HepG2 (cell line): ENCODE measurements at regions not wholly inside any gene's neighbourhood (a gene's known extent, or its start where the extent isn't known, plus 50 kb on each side); places are given as distances from the start of the nearest gene placed in this dataset.

Experiments used
- ATAC-seq: fragments of 200-7000 bp; cut with Tn5 transposase; 3 replicates; pipeline ENCODE4 v1.9.1; 2020; ENCODE audit warnings: mild to moderate bottlenecking, moderate library complexity
- BruUV-seq: library from RNA; stranded (reverse); fragments of 400-500 nt; replicated peaks from 2 replicates; lab custom pipeline; 2021; lab: Mats Ljungman, UMichigan
- CTCF ChIA-PET: fragments of 300-600 bp; formaldehyde crosslinking; extraction: SDS; loops from one replicate; lab custom pipeline; 2021; ENCODE audit warnings: low total read pairs, inconsistent platforms, low intra/inter-chr PET ratio; lab: Yijun Ruan, JAX
- POLR2A ChIA-PET: fragments of 350-600 bp; sonication (Branson Sonifier 250); formaldehyde crosslinking; loops from one replicate; lab custom pipeline; 2020; ENCODE audit warnings: antibody characterized with exemption, inconsistent platforms; lab: Yijun Ruan, JAX
- DNase-seq: peaks from one replicate; pipeline ENCODE4 v3.0.0-alpha.2; 2015; ENCODE audit warnings: low spot score
- FAIRE-seq: peaks from 3 replicates; lab custom pipeline; 2011; peaks lifted over from hg19 to GRCh38; lab: Jason Lieb, UNC
- H2AFZ ChIP-seq: one replicate; pipeline ENCODE4 v1.6.1; 2011; ENCODE audit warnings: low read length, inconsistent platforms
- H3K27ac ChIP-seq: fragments of 300-600 bp; 3 replicates; pipeline ENCODE4 v1.8.0; 2011; ENCODE audit warnings: mixed run types, mild to moderate bottlenecking, mixed read lengths, low read length, inconsistent platforms; ENCODE audit not compliant: insufficient read depth; ENCODE audit errors: extremely low read length
- H3K27me3 ChIP-seq, 2 experiments: fragments of 200-600 bp in 1 of 2; 2 replicates in 1 of 2; 3 replicates in 1 of 2; pipeline versions ENCODE4 v1.6.0 to v1.8.0; 2011; ENCODE audit warnings: low read length in 2 of 2, mild to moderate bottlenecking in 2 of 2, moderate library complexity in 2 of 2, inconsistent platforms in 1 of 2; ENCODE audit not compliant: insufficient read depth in 2 of 2, control insufficient read depth in 1 of 2
- H3K36me3 ChIP-seq, 2 experiments: fragments of 200-600 bp in 1 of 2; replicated peaks in 1 of 2; 2 replicates in 1 of 2; 3 replicates in 1 of 2; pipeline versions ENCODE4 v1.5.1 to v1.8.0; 2011; ENCODE audit warnings: low read length in 2 of 2, inconsistent platforms in 1 of 2; ENCODE audit not compliant: insufficient read depth in 2 of 2, control insufficient read depth in 1 of 2
- H3K4me1 ChIP-seq: 2 replicates; pipeline ENCODE4 v1.5.1; 2012; ENCODE audit warnings: low read length, inconsistent platforms; ENCODE audit not compliant: insufficient read depth
- H3K4me2 ChIP-seq: 2 replicates; pipeline ENCODE4 v1.6.0; 2011; ENCODE audit warnings: low read depth, low read length, inconsistent platforms
- H3K4me3 ChIP-seq, 3 experiments: fragments of 200-600 bp in 1 of 3; sonication (generic), shearing (Covaris generic) in 1 of 3; replicated peaks in 1 of 3; 2 replicates each; pipeline ENCODE4 v1.5.1; 2011 to 2016; ENCODE audit warnings: low read length in 3 of 3, inconsistent platforms in 2 of 3, low read depth in 2 of 3, mild to moderate bottlenecking in 2 of 3, control low read depth in 1 of 3, mixed read lengths in 1 of 3; ENCODE audit not compliant: insufficient read depth in 1 of 3
- H3K79me2 ChIP-seq: one replicate; pipeline ENCODE4 v1.6.1; 2011; ENCODE audit warnings: low read length, inconsistent platforms; ENCODE audit not compliant: insufficient read depth
- H3K9ac ChIP-seq: 2 replicates; pipeline ENCODE4 v1.6.0; 2011; ENCODE audit warnings: mild to moderate bottlenecking, low read depth, low read length, inconsistent platforms; ENCODE audit not compliant: insufficient read depth
- H3K9me3 ChIP-seq: 2 replicates; pipeline ENCODE4 v1.5.1; 2012; ENCODE audit warnings: mild to moderate bottlenecking, low read length
- H4K20me1 ChIP-seq: 2 replicates; pipeline ENCODE4 v1.6.0; 2011; ENCODE audit warnings: inconsistent platforms, mild to moderate bottlenecking, low read length, moderate library complexity; ENCODE audit not compliant: insufficient read depth
- ERF ChIP-seq: IDR thresholded peaks from 2 replicates; pipeline ENCODE4 v1.6.1; 2018; ENCODE audit warnings: missing biosample characterization, missing genetic modification reagents
- NKX3-1 ChIP-seq: sonication (generic); formaldehyde crosslinking; IDR thresholded peaks from 2 replicates; pipeline ENCODE4 v1.5.0; 2020; ENCODE audit warnings: missing genetic modification reagents
- POLR2G ChIP-seq: fragments of 200-400 bp; formaldehyde crosslinking; IDR thresholded peaks from 2 replicates; pipeline ENCODE4 v1.6.1; 2018; ENCODE audit warnings: mild to moderate bottlenecking, low read depth, low read length, moderate library complexity
- RAD51 ChIP-seq: fragments of 450-650 bp; IDR thresholded peaks from 2 replicates; pipeline ENCODE4 v1.6.1; 2016; ENCODE audit warnings: borderline replicate concordance
- RORA ChIP-seq: sonication (generic); formaldehyde crosslinking; IDR thresholded peaks from 2 replicates; pipeline ENCODE4 v1.5.0; 2020; ENCODE audit warnings: mild to moderate bottlenecking, missing genetic modification reagents, moderate library complexity
- ZFP36 ChIP-seq: fragments of 150-350 bp; IDR thresholded peaks from 2 replicates; pipeline ENCODE4 v1.6.1; 2018; ENCODE audit warnings: borderline replicate concordance, low read length, low read depth; ENCODE audit not compliant: partially characterized antibody
- ZNF121 ChIP-seq: sonication (generic); formaldehyde crosslinking; IDR thresholded peaks from 2 replicates; pipeline ENCODE4 v1.5.0; 2020; ENCODE audit warnings: mild to moderate bottlenecking, missing genetic modification reagents
- ZNF563 ChIP-seq: sonication (generic); formaldehyde crosslinking; IDR thresholded peaks from 2 replicates; pipeline ENCODE4 v1.8.0; 2022; ENCODE audit warnings: mild to moderate bottlenecking, moderate library complexity, missing genetic modification reagents
- ZNF781 ChIP-seq: sonication (generic); formaldehyde crosslinking; IDR thresholded peaks from 2 replicates; pipeline ENCODE4 v1.5.1; 2020; ENCODE audit warnings: borderline replicate concordance, mild to moderate bottlenecking, missing genetic modification reagents; ENCODE audit errors: not compliant biosample characterization
- WGBS: methylation state at CpG from one replicate; pipeline ENCODE4 v1.1.6; 2017; ENCODE audit warnings: low lambda C conversion rate; 5-methylcytosine and 5-hydroxymethylcytosine counted together
- in situ Hi-C: cut with HindIII; loops from 2 replicates; pipeline ENCODE4 v1.10.0; 2017; ENCODE audit warnings: low pct_unique_long_range_greater_than_20kb; ENCODE audit not compliant: extremely low pct_ligation_motif_present
- intact Hi-C: fragments of 100-400 bp; cut with micrococcal nuclease; formaldehyde crosslinking; loops from one replicate; pipeline ENCODE4 v1.10.0; 2022; ENCODE audit not compliant: unreplicated experiment
- TF ChIP-seq, protein P1 (sequence below): IDR thresholded peaks from 2 replicates; pipeline ENCODE4 v1.6.1; 2016; ENCODE audit warnings: missing compliant biosample characterization, missing genetic modification reagents, borderline replicate concordance
- TF ChIP-seq, protein P2 (sequence below): sonication (generic); formaldehyde crosslinking; IDR thresholded peaks from 2 replicates; pipeline ENCODE4 v1.8.0; 2022; ENCODE audit warnings: mild to moderate bottlenecking, missing genetic modification reagents; ENCODE audit not compliant: insufficient replicate concordance

DNA sequence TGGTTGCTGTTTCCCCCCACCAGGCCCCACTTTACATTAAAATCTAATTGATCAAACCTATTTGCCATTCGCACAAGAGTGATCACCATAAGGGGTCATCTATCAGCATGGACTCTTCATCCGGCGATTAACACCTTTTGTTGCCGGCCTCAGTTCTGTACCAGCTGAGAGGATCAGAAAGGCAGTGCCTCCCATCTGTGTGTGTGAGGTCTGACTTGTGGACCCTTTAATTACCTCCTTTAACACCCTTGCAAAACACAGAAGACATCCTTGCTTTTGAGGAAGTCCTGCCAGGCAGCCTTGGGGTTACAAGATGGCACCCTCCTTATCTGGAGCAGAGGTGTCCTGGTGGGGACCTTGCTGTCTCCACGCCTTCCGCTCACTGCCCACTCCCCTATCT, 77.2 kb upstream of the IRX3 start:
- in situ Hi-C loops (no loop called here), intact Hi-C loops (no loop called here)
- no peaks in the 10 kb centered on the region for H3K9me3 ChIP-seq
- ChIA-PET CTCF (no interaction called here), POLR2A (no interaction called here)
- TF ChIP-seq RAD51: no peak
- TF ChIP-seq, protein P1, sequence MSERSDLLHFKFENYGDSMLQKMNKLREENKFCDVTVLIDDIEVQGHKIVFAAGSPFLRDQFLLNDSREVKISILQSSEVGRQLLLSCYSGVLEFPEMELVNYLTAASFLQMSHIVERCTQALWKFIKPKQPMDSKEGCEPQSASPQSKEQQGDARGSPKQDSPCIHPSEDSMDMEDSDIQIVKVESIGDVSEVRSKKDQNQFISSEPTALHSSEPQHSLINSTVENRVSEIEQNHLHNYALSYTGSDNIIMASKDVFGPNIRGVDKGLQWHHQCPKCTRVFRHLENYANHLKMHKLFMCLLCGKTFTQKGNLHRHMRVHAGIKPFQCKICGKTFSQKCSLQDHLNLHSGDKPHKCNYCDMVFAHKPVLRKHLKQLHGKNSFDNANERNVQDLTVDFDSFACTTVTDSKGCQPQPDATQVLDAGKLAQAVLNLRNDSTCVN (CRISPR knock-in tag): no peak
- no peak for TF ChIP-seq ZNF121
- TF ChIP-seq, protein P2, sequence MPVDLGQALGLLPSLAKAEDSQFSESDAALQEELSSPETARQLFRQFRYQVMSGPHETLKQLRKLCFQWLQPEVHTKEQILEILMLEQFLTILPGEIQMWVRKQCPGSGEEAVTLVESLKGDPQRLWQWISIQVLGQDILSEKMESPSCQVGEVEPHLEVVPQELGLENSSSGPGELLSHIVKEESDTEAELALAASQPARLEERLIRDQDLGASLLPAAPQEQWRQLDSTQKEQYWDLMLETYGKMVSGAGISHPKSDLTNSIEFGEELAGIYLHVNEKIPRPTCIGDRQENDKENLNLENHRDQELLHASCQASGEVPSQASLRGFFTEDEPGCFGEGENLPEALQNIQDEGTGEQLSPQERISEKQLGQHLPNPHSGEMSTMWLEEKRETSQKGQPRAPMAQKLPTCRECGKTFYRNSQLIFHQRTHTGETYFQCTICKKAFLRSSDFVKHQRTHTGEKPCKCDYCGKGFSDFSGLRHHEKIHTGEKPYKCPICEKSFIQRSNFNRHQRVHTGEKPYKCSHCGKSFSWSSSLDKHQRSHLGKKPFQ (CRISPR knock-in tag): no peak
- no peak for TF ChIP-seq ZNF781 (CRISPR knock-in tag)
- no peak for TF ChIP-seq NKX3-1 (CRISPR knock-in tag)
- no peak for TF ChIP-seq ERF (CRISPR knock-in tag)
- TF ChIP-seq RORA: no peak
- TF ChIP-seq ZNF563 (CRISPR knock-in tag): no peak
- TF ChIP-seq POLR2G: no peak
- no peak for TF ChIP-seq ZFP36
- no TSS peak for BruUV-seq
- ATAC-seq (no peak), FAIRE-seq (no peak), DNase-seq (no peak)
- no peak overlapping the region for H3K4me2 ChIP-seq
- no peaks in the 10 kb centered on the region for H3K36me3 ChIP-seq
- H3K79me2 ChIP-seq: no peaks in the 10 kb centered on the region
- no peaks in the 10 kb centered on the region for H4K20me1 ChIP-seq
- peaks cover 2 to 33% of the 10 kb centered on the region in 2 experiments; a peak in 4 of 5 replicates for H3K27me3 ChIP-seq
- no peak overlapping the region for H2AFZ ChIP-seq
- no peak overlapping the region for H3K27ac ChIP-seq
- H3K9ac ChIP-seq: no peak overlapping the region
- WGBS: 85% methylated on average over 6 of the region's 6 CpGs
- H3K4me3 ChIP-seq: no peak overlapping the region
- no peaks in the 10 kb centered on the region for H3K4me1 ChIP-seq
